GM18517 (cell line): ENCODE measurements at regions not wholly inside any gene's neighbourhood (a gene's known extent, or its start where the extent isn't known, plus 50 kb on each side); places are given as distances from the start of the nearest gene placed in this dataset.

Source experiments
- ATAC-seq: cut with Tn5 transposase; IDR thresholded peaks from one replicate; pipeline ENCODE4 v1.9.1; 2021; ENCODE audit warnings: mild to moderate bottlenecking, moderate library complexity; ENCODE audit not compliant: unreplicated experiment

DNA sequence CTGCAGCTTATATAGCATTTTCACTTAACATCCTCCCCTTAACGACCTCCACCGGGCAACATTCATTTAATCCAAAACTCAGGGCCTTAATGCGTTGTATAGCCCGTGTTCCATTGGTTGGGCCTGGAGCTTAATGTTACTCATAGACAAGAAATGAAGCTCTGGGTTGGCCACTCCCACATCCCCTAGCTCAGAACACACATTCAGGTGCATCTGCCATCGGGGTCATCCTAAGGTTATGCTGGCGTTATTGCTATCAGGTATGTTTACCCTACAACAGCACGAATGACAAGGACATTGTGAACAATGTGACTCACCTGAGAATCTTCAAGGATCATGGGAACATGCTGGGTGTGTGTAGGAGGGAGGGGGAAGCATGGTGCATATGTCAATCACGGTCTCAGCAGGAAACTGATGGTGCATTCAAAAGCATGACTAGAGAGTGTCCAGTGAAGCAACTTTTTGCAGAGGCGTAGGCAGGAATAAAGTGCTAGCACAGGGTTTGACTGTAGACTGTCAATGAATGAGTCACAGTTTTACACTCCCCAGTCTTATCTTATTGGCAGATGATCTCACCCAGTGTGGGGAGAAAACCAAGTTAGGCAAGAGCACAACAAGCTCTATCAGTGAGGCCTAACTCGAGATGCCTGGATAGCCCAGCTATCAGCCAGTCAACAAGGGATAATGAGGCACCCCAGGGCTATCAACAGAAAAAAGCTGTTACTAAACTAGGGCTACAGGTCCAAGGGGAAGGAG lies 402.1 kb upstream of the MCTP2 start:
- ATAC-seq = no peak

DNA sequence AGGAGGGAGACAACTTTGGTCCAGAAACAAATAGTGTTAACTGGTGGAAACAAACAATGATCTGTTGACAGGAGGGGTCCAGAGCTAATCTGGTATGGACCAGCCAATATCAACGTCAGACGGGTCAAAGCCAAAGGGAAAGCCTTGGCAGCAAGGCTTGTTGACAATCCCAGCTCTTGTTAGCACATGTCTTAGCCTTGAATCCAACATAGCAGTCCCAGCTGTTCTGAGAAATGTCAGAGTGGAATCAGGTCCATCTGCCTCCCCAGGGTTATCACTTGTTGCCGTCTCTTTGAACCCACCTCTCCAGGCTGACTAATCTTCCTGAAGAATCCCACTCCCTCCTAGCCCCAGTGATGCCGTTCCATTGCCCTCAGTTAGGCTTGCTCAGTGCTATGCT lies 404.6 kb upstream of the MCTP2 start:
- ATAC-seq = no peak

DNA sequence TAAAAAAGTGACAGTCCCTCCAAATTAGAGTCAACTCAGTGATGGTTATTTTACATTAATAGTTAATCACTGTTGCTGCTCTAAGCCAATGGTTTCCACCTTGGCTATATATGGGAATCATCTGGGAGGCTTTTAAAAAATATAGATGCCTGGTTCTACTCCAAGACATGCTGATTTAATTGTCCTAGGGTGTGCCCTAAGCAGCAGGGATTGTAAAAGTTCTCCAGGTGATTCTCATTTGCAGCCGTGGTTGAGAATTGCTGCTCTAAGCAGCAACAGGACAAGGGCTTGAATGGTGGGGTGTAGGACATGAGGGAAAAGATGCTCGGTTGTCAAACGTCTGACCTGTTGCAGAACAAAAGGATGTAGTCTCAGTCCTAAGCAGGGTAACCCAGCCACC lies 405.1 kb upstream of the MCTP2 start:
- no peak for ATAC-seq

DNA sequence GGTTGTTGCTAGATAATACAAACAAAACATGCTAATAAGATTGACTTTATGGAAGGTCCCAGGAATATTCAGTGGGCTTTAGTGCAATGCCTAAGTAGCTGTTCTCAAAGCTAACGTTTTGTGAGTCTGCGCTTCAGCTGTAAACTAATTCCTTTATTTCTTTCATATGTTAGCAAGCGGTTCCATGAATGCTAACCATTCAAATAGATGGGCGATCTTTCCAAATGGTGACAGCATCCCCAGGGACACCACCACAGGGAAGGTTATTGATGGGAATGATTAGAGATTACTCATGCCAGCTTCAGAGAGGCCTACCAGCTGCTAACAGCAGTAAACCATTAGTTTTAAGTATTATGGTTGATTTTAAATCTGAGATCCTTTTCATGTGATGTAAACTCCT lies 405.7 kb upstream of the MCTP2 start:
- ATAC-seq = no peak

DNA sequence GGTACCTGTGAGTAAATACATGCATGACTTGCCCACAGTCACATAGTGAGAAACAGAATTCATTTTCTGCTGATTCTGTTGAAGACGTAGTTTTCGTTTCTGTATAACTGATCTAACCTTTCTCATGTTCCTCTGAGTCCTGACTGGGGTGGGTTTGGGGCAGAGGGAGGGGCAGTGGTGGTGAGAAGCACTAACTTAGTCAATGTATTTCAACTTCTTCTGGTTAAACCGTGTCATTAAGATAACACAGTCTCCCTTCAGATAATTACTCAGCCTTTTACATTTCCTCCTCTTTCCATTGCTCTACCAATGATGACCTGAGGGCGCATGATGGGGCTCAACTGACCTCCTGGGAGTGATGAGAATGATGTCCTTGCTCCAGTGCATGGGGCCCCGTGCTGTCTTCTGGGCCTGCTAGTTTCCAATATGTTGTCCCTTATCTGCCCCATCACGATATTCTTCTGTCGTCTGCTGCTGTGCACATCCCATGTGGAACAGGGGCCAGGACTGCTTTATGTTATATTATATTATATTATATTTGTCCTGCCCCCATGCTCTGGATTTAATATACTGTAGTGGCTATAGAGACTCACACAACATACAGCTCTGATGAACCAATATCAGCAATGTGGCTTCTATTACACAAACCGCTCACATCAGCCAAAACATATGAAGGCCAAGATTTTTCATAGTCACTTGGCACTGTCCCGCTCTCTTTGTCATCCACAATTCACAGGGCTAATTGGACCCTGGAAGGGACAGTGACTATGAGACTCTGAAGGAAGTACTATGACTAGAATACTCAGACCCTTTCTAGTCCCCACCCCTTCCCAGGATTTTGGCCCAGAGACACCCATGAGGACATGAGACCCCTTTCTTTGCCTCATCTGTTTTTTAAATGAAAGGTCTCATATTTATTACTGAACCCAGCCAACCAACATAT lies 407.1 kb upstream of the MCTP2 start:
- no peak for ATAC-seq

DNA sequence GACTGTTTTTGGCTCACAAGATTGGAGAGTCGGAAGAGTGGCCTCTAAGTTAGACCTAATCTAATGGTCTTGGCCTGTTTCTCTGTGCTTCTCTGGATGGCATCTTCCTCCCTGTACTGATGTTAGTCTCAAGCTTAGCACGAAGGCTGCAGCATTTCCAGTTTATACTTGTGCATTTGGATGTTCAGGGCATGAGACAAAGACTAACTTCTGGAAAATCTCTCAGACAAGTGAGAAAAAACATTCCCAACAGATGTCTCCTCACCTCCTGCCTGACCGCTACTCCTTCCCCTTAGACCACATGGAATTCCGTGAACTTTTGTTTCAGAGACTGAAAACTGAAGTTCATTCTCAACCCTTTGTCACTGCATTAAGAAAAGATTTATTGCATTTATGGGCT lies 410.8 kb upstream of the MCTP2 start:
- ATAC-seq = no peak

DNA sequence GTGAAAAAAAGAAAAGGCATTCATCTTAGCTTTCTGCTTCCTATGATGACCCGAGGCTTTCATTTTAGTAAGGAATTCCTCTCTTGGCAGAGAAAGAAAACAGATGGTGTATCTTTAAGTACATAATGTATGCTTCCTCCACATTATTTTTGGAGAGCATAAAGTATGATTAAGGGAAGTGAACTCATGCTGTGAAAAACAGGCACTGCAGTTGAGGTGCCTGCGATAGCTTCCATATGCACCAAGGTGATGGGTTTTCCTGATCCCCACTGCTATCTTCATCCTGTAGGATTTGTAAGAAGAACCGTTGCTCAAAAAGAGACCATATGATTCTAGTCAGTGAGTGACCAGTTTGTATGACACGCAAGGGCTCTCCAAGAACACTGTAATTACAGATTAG lies 411.5 kb upstream of the MCTP2 start:
- ATAC-seq = no peak

DNA sequence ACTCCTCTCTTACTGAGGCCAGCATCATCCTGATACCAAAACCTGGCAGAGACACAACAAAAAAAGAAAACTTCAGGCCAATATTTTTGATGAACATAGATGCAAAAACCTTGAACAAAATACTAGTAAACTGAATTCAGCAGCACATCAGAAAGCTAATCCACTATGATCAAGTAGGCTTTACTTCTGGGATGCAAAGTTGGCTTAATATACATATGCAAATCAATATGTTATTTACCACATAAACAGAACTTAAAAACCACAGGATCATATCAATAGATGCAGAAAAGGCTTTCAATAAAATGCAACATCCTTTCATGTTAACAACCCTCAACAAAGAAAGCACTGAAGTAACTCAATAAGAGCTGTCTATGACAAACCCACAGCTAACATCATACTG lies 414.5 kb upstream of the MCTP2 start:
- no peak for ATAC-seq

DNA sequence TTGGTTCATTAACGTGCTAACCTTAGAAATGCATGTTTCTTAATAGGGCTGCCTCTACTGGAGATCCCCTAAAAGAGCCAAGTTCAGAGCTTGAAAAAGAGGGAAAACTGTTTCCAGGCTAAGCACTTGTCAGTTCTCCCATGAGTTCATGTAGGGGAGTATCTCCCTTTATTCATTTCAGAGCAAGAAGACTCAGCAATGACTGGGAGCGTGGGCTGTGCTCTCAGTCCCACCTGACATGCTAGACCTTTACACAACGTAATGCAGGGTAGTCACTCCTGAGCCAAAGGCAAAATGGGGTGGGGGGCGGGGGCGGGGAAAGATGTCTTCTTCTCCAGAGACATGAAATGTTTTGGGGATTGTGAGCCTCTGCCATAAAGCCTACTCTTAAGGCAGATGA lies 420.1 kb upstream of the MCTP2 start:
- no peak for ATAC-seq

DNA sequence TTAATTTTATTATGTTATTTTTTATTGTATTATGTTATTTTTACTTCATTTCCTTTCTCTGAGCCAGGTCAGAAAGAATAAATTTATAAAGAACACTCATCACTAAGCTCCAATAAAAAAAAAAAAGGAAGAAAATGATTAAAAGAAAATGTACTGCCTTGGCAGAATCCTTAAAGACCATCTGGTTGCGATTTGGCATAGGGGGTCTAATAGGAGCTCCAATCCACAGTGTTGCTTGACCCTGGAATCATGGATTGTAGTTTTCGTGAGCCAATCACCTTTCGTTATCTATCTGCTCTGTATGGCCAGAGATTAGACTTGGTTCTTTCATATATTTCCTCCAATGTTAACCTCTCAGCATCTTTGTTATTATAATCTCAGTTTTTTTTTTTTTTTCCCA lies 421.8 kb upstream of the MCTP2 start:
- no peak for ATAC-seq

DNA sequence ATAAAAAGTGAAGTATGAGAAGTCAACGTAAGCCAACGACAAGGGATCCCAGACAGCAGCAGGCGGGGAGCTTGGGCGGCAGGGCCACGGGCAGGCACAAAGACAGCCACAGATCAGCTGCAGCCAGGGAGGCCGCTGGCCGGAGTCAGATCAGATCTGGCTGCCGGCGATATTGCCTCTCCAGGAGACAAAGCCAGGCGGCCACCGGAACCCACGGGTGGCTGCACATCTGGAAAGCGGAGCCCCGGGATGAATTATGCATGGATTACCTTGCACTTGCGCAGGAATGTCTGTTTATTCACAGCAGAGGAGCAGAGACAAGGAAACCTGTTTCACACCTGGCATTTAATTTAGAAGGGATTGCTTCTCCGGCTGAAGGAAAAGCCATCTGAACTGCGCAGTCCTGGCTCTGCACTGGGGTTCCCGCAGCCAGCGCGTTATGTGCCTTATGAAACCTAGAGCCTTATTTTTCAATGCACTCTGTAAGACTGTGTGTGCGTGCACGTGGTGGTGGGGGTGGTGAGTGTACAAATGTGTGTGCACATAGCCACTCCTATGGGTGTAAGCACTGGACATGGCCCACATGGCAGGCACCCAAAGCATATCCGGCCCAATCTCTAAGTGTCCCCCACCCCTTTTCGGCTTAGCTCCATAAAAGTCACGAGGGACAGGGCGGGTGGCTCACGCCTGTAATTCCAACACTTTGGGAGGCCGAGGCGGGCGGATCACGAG lies 427.8 kb upstream of the MCTP2 start:
- ATAC-seq = no peak

DNA sequence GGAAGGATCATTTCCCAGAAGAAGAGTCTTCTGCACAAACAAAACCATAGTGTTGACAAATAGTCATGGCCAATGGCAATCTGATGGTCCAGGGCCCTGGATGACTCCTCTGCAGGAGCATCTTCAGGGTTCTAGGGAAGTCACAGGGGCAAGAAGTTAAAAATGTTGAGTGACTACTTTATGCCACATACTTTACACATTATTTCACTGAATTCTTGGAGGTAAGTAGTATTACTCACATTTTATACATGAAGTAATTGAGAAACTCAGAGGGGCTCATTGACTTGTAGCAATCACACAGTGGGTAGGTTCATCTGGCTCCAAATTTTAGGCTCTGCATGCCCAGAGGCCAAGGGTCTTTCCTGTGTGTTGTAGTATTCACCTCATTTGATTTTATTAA lies 430.2 kb upstream of the MCTP2 start:
- no peak for ATAC-seq

DNA sequence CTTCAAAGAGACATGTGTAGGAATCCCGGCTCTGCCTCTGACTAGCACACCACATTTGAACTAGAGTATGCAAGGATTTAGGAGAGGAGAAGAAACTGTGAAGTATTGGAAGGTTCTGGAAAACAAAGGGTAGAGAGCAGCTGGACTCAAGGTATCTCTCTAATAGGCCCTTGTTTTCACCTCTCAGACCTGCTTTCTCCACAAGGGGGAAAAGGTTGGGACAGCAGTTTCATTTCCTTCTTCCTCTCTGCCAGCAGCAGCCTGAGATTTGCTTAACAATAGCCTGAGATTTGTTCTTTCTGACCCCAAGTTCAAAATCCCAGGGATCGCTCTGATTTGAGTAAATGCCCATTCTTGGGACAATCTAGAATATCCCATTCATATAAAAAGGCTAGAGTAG lies 430.6 kb upstream of the MCTP2 start:
- no peak for ATAC-seq

DNA sequence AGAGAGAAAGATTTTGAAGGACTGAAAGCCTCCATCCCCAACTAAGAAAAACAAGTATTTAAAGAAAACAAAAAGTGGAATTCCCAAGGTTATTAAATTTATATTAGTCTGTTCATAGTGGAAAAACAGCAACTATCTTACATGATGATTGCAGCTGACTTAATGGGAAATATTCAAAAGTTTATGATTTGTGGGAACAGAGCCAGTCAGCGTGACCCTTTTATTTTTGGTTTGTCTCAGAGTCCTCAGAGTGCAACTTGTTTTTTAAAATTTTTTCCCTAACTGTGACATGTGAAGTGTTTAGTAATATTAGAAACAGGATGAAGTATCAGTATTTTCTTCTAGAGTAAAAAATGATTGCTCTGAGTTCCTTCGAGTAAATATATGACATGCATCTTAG lies 441.9 kb upstream of the MCTP2 start:
- ATAC-seq = no peak

DNA sequence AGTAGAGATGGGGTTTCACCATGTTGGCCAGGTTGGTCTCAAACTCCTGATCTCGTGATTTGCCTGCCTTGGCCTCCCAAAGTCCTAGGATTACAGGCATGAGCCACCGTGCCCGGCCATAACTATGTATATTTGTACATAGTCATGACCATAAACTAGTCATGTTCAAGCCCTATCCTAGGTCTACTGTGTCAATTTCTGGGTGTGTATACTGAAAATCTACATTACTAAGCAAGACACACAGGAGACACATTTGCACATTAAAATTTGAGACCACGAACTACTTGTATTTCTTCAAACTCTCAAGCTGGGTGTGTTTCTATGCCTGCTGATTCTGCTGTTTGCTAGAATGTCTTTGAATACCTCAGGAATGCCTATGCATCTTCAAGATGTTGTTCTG lies 451.3 kb upstream of the MCTP2 start:
- ATAC-seq = no peak

DNA sequence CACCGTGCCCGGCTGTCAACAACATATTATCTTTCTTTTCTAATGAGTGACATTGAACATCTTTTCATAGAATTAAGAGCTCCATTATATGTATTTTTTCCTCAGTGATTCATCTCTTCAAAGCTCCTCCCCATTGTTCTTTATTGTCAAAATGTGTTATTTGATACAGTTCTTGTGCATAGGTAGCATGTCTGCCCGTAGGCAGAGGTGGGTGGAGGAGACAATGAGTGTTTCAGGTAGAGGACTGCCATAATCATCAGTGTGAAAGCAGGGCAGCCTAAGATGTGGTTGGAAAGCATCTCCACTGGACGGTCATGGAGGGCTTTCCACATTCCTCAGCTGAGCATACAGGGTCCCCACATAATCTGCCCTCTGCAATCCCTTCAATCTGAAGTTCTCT lies 452.0 kb upstream of the MCTP2 start:
- ATAC-seq = no peak

DNA sequence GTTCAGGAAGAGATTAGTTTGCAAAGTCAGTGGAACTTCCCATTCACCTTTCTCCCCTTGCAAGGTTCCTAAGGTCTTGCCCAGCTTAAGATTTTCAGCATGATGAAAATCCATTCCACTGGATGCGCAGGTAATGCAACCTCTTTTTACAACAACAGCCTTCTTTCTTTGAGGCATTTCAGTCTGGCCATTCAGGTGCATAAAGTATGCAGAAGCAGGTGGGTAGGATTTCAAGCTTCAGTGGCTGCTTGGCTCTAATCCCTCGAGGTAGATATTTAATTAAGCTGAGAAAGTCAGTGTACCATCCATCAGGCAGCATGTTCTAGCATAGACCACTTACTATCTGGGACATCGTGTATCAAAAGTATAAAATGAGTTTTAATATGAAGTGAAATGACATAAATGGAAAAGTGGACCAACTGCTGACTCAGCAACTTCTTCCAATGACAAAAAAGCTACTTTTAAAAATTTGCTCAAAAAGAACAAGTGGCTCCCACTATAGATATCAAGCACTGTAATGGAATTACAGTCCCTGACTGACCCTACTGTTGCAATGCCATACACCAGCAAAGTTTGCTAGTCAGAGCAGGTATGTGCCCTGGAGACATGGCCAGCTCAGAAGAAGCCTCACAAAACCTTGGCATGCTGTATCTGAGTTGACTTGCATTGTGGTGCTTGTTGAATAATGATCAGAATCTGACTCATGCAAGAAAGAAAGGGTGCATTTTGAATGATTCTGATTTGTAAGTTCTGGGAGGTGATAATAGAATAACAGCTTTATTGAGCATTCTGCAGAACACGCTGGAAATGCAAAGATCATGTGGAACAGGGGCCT lies 459.9 kb upstream of the MCTP2 start:
- no peak for ATAC-seq

DNA sequence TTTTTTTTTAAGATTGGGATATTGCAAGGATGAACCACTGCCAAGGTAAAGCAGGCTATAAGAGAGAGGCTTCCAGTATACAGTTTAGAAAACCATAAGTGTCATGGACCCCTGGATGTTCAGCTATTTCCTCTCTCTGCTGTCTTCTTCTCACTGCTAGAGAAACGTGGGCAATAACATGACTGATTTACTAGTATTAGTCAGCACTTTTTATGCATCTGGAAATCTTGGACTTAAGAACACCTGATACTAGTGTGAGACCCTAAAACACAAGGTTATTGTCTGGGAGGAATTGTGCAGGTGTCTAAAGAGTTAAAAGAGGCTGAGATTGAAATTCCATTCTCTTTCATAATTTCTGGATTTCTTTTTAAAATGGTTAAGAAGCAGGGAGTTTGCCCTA lies 460.6 kb upstream of the MCTP2 start:
- no peak for ATAC-seq

DNA sequence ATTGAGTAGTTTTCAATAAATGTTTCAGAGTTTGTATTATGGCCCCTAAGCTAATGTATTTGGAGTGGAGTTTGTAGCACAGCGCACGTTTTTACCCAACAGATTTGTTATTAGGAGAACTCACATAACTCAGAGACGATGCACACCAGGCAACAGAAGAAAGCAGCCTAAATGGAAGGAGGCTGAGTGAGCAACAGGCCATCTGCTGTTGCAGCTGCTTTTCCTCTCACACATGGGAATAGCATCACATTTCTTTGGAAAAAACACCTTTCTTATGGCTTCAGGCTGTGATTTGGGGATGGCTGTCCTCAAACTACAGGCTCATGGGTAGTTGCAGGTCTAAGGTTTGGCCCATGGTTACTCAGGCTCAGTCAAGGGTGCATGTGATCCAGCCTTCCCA lies 469.3 kb upstream of the MCTP2 start:
- ATAC-seq = no peak

DNA sequence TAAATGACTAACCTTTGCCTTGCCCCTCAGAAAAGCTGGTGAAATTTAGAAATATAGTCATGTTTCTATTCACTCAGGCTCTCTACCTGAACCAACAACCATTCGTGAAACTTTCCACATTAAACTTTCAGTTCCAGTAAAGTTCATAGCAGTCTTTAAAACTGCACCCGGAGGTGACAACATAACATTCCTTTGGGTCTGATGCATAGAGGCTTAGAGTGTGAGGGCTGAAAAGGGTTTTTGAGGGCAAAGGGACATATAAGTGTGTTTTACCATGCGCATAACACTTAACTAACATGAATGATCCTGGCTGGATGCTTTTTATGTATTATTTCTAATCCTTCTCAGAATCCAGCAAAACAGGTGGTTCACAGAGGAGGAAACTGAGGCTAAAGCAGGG lies 471.7 kb upstream of the MCTP2 start:
- no peak for ATAC-seq

DNA sequence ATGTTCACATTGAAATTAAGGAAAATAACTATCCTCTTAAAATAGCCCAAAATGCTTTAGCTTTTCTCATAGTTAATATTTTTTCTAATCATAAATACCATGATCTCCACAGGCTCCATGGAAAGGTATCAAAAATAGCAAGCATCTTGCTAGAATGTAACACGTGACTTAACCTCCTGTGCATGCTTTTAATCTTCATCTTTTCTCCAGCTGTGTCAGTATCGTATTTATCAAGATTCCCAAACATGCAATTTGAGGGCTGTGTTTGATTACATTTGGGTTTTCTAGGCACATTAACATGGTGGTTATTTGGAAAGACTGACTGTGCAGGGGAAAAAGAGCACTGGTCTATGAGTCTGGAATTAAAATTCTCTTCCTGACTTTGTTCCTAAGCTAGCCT lies 472.5 kb upstream of the MCTP2 start:
- no peak for ATAC-seq
